ENCODE measurements at regions not wholly inside any gene's neighbourhood (a gene's known extent, or its start where the extent isn't known, plus 50 kb on each side); places are given as distances from the start of the nearest gene placed in this dataset.

- TF ChIP-seq, protein P1, sequence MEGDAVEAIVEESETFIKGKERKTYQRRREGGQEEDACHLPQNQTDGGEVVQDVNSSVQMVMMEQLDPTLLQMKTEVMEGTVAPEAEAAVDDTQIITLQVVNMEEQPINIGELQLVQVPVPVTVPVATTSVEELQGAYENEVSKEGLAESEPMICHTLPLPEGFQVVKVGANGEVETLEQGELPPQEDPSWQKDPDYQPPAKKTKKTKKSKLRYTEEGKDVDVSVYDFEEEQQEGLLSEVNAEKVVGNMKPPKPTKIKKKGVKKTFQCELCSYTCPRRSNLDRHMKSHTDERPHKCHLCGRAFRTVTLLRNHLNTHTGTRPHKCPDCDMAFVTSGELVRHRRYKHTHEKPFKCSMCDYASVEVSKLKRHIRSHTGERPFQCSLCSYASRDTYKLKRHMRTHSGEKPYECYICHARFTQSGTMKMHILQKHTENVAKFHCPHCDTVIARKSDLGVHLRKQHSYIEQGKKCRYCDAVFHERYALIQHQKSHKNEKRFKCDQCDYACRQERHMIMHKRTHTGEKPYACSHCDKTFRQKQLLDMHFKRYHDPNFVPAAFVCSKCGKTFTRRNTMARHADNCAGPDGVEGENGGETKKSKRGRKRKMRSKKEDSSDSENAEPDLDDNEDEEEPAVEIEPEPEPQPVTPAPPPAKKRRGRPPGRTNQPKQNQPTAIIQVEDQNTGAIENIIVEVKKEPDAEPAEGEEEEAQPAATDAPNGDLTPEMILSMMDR (IDR thresholded peaks at IDR 0.05), result no peak
- Histone ChIP-seq H3K4me1 (no peaks in the 10 kb centered on the region), H3K4me3 (no peak overlapping the region), H3K27ac (no peak overlapping the region), H3K9me3 (no peaks in the 10 kb centered on the region), H3K27me3 (ENCODE audit: insufficient read depth in 3 of 3, low read length in 2 of 3) (peaks cover 0 to 2% (median 0%) of the 10 kb centered on the region in 3 donors), H3K36me3 (ENCODE audit: insufficient read depth in 1 of 2, low read depth in 1 of 2) (no peaks in the 10 kb centered on the region)
- WGBS, 3 donors, result 53 to 58% (median 53%) methylated on average over 12 of the region's 12 CpGs
- DNase-seq (no peak), ATAC-seq (no peak)
- intact Hi-C loops (cut with DNase I), result no loop called here
Measured at GRCh38 chr1:90550626-90551406, 166.3 kb downstream of the BARHL2 start.

GRCh38 chr1:90544356-90544755 lies 172.7 kb downstream of the BARHL2 start:
- intact Hi-C loops (cut with DNase I), result no loop called here
- H3K36me3 ChIP-seq (ENCODE audit: insufficient read depth in 1 of 2, low read depth in 1 of 2), result no peaks in the 10 kb centered on the region
- ATAC-seq, result no peak
- TF ChIP-seq, protein P1 (IDR thresholded peaks at IDR 0.05), result no peak
- no peaks in the 10 kb centered on the region for H3K27me3 ChIP-seq (ENCODE audit: insufficient read depth in 3 of 3, low read length in 2 of 3)
- WGBS, 3 donors, result 16 to 21% (median 20%) methylated on average over 4 of the region's 4 CpGs
- H3K27ac ChIP-seq, result no peak overlapping the region
- H3K9me3 ChIP-seq, result no peaks in the 10 kb centered on the region
- no peaks in the 10 kb centered on the region for H3K4me1 ChIP-seq
- no peak overlapping the region for H3K4me3 ChIP-seq
- no peak for DNase-seq

- intact Hi-C loops (cut with DNase I), result no loop called here
- Histone ChIP-seq H3K27ac (no peak overlapping the region), H3K9me3 (no peaks in the 10 kb centered on the region), H3K27me3 (ENCODE audit: insufficient read depth in 3 of 3, low read length in 2 of 3) (peaks cover 0 to 3% (median 2%) of the 10 kb centered on the region in 3 donors), H3K4me3 (no peak overlapping the region), H3K4me1 (no peaks in the 10 kb centered on the region), H3K36me3 (ENCODE audit: insufficient read depth in 1 of 2, low read depth in 1 of 2) (no peaks in the 10 kb centered on the region)
- ATAC-seq, result no peak
- no peak for DNase-seq
- WGBS, 3 donors, result 57 to 59% (median 58%) methylated on average over 9 of the region's 9 CpGs
- TF ChIP-seq, protein P1 (IDR thresholded peaks at IDR 0.05), result no peak
Measured at GRCh38 chr1:90537606-90538362, 179.3 kb downstream of the BARHL2 start.

DNA sequence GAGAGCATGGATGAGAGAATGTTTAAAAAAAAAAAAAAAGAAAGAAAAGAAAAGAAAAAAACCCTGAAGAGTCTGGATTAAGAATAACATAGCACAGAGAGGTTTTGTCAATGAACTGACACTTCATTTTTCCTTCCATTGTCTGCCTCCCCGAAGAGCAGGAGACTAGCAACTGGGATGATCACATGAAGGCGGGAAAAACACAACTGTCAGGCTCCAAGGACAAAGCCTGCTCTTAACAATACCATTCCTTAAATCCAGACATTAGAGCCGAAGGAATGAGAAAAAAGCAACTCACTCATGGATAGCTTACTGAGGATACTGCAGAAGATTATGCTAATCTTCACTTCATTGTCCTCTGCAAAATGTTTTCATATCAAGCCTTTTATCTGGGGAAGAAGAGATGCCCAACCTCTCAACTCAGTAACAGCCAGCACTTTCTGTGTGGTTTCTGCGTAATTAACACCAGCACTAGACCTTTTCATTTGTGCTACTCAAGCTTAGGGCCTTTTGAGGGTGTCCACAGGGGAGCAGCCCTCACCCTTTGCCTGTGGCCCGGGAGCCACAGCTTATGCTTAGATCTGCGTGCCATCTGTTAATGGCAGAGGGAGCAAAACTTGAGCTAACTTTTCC lies 182.3 kb downstream of the BARHL2 start:
- 36 to 44% (median 38%) methylated on average over 6 of the region's 6 CpGs for WGBS, 3 donors
- Histone ChIP-seq H3K4me3 (no peak overlapping the region), H3K27ac (no peak overlapping the region), H3K9me3 (no peaks in the 10 kb centered on the region), H3K27me3 (ENCODE audit: insufficient read depth in 3 of 3, low read length in 2 of 3) (peaks cover 0 to 3% (median 2%) of the 10 kb centered on the region in 3 donors), H3K4me1 (no peaks in the 10 kb centered on the region), H3K36me3 (ENCODE audit: insufficient read depth in 1 of 2, low read depth in 1 of 2) (no peaks in the 10 kb centered on the region)
- TF ChIP-seq, protein P1 (IDR thresholded peaks at IDR 0.05), result no peak
- DNase-seq (no peak), ATAC-seq (no peak)
- intact Hi-C loops (cut with DNase I), result no loop called here
